ENCODE measurements at regions not wholly inside any gene's neighbourhood (a gene's known extent, or its start where the extent isn't known, plus 50 kb on each side); places are given as distances from the start of the nearest gene placed in this dataset.

- TF ChIP-seq CTCF (IDR thresholded peaks at IDR 0.05) (no peak), POLR2A (IDR thresholded peaks at IDR 0.05) (no peak)
These were observed 935.4 kb upstream of the CHORDC1 start for GRCh38 chr11:91158297-91158696.

Measured in body of pancreas (tissue), 4 donors.